HepG2 (cell line): ENCODE measurements at regions not wholly inside any gene's neighbourhood (a gene's known extent, or its start where the extent isn't known, plus 50 kb on each side); places are given as distances from the start of the nearest gene placed in this dataset.
"Not testable (repeated sequence)": the region's sequence is repeated elsewhere in the genome, so short reads cannot be mapped to it uniquely, and the experiment has no call there.

Experiments
- ADNP ChIP-seq: sonication (generic); formaldehyde crosslinking; IDR thresholded peaks from 2 replicates; pipeline ENCODE4 v1.4.0; 2020; ENCODE audit warnings: missing genetic modification reagents
- CHD4 ChIP-seq: fragments of 200-600 bp; sonication (generic); IDR thresholded peaks from 2 replicates; pipeline ENCODE4 v1.7.0; 2017; ENCODE audit warnings: mild to moderate bottlenecking, low read length, borderline replicate concordance
- EP300 ChIP-seq, 3 experiments: sonication (generic) in 1 of 3; formaldehyde crosslinking in 1 of 3; IDR thresholded peaks; 2 replicates each; pipeline versions ENCODE4 v1.5.1 to v1.6.1; 2011 to 2020; ENCODE audit warnings: low read depth in 2 of 3, low read length in 2 of 3, borderline replicate concordance in 1 of 3, improper control_type of control experiment in 1 of 3, mild to moderate bottlenecking in 1 of 3, missing genetic modification reagents in 1 of 3, moderate library complexity in 1 of 3
- HNF4G ChIP-seq, 2 experiments: sonication (generic) in 1 of 2; formaldehyde crosslinking in 1 of 2; IDR thresholded peaks; 2 replicates each; pipeline versions ENCODE4 v1.4.0 to v1.6.1; 2011 to 2020; ENCODE audit warnings: borderline replicate concordance in 2 of 2, low read depth in 2 of 2, mild to moderate bottlenecking in 2 of 2, low read length in 1 of 2, missing genetic modification reagents in 1 of 2, moderate library complexity in 1 of 2
- RELA ChIP-seq: sonication (generic); formaldehyde crosslinking; IDR thresholded peaks from 2 replicates; pipeline ENCODE4 v1.4.0; 2020; ENCODE audit warnings: missing genetic modification reagents
- TF ChIP-seq, protein P1 (sequence below): sonication (generic); formaldehyde crosslinking; IDR thresholded peaks from 2 replicates; pipeline ENCODE4 v1.5.0; 2020; ENCODE audit warnings: mild to moderate bottlenecking, missing genetic modification reagents, moderate library complexity
- TF ChIP-seq, protein P2 (sequence below): sonication (generic); formaldehyde crosslinking; IDR thresholded peaks from 2 replicates; pipeline ENCODE4 v1.5.0; 2020; ENCODE audit warnings: missing genetic modification reagents, mild to moderate bottlenecking, borderline replicate concordance
- TF ChIP-seq, protein P3 (sequence below), 2 experiments: sonication (generic) in 1 of 2; formaldehyde crosslinking in 1 of 2; IDR thresholded peaks; 2 replicates each; pipeline versions ENCODE4 v1.5.1 to v1.6.1; 2011 to 2020; ENCODE audit warnings: borderline replicate concordance in 1 of 2, low read depth in 1 of 2, low read length in 1 of 2, mild to moderate bottlenecking in 1 of 2, missing genetic modification reagents in 1 of 2, moderate library complexity in 1 of 2

DNA sequence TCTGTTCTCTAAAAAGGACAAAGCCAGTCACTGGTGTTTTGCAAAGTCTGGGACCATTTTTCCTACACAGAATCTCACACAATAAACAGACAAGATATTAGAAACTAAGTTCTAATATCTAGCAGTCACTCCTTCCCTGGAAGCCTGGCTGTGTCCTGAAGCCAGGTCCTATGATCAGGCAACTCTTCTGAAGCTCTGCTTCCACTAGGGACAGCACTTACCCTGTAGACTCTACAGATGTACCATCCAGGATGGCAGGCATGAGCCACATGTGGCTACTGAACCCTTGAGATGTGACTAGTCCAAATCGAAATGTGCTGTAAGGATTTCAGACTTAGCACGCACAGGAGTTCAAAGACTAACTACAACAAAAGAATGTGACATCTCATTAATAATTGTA lies 130.1 kb upstream of the NBPF26 start:
- TF ChIP-seq, protein P1, sequence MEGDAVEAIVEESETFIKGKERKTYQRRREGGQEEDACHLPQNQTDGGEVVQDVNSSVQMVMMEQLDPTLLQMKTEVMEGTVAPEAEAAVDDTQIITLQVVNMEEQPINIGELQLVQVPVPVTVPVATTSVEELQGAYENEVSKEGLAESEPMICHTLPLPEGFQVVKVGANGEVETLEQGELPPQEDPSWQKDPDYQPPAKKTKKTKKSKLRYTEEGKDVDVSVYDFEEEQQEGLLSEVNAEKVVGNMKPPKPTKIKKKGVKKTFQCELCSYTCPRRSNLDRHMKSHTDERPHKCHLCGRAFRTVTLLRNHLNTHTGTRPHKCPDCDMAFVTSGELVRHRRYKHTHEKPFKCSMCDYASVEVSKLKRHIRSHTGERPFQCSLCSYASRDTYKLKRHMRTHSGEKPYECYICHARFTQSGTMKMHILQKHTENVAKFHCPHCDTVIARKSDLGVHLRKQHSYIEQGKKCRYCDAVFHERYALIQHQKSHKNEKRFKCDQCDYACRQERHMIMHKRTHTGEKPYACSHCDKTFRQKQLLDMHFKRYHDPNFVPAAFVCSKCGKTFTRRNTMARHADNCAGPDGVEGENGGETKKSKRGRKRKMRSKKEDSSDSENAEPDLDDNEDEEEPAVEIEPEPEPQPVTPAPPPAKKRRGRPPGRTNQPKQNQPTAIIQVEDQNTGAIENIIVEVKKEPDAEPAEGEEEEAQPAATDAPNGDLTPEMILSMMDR (CRISPR knock-in tag) = not testable (repeated sequence)
- TF ChIP-seq RELA (CRISPR knock-in tag); HNF4G (IDR thresholded peaks at IDR 0.05; ENCODE audit: borderline replicate concordance, low read depth, low read length); HNF4G (CRISPR knock-in tag; IDR thresholded peaks at IDR 0.05; ENCODE audit: borderline replicate concordance, low read depth); EP300 (IDR thresholded peaks at IDR 0.05; ENCODE audit: low read depth in 2 of 2, low read length in 2 of 2); EP300 (CRISPR knock-in tag; IDR thresholded peaks at IDR 0.05; ENCODE audit: borderline replicate concordance); ADNP; CHD4: not testable (repeated sequence)
- TF ChIP-seq, protein P2, sequence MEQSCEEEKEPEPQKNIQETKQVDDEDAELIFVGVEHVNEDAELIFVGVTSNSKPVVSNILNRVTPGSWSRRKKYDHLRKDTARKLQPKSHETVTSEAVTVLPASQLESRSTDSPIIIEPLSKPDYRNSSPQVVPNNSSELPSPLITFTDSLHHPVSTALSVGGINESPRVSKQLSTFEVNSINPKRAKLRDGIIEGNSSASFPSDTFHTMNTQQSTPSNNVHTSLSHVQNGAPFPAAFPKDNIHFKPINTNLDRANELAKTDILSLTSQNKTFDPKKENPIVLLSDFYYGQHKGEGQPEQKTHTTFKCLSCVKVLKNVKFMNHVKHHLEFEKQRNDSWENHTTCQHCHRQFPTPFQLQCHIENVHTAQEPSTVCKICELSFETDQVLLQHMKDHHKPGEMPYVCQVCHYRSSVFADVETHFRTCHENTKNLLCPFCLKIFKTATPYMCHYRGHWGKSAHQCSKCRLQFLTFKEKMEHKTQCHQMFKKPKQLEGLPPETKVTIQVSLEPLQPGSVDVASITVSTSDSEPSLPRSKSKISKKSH = not testable (repeated sequence)
- TF ChIP-seq, protein P3, sequence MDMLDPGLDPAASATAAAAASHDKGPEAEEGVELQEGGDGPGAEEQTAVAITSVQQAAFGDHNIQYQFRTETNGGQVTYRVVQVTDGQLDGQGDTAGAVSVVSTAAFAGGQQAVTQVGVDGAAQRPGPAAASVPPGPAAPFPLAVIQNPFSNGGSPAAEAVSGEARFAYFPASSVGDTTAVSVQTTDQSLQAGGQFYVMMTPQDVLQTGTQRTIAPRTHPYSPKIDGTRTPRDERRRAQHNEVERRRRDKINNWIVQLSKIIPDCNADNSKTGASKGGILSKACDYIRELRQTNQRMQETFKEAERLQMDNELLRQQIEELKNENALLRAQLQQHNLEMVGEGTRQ (IDR thresholded peaks at IDR 0.05; ENCODE audit: low read depth, low read length) = not testable (repeated sequence)
- TF ChIP-seq, protein P3 (CRISPR knock-in tag; IDR thresholded peaks at IDR 0.05; ENCODE audit: borderline replicate concordance) = not testable (repeated sequence)
